ENCODE measurements at regions not wholly inside any gene's neighbourhood (a gene's known extent, or its start where the extent isn't known, plus 50 kb on each side); places are given as distances from the start of the nearest gene placed in this dataset.

DNA sequence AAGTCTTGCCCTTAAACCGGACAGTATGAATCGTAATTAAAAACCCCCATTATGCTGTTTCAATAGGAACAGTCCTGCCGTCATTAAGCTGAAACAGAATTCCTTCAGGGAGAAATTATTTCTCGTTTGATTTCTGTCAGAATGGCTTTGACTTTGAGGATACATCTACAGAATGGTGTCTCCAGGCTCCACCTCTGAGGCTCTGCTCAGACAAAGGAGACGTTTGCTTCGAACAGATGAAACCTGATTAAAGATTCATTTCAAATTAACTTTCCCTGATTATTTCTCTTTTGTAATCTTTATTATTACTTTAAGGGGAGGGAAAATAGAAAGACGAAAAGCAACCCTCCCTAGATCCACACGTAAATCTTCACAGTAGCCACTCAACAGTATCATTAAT lies 106.9 kb downstream of the TMEM114 start:
- CTCF ChIA-PET (ENCODE audit: partially characterized antibody), result interaction anchor here (1.0 to 2.6 kb wide), 3 partner anchors 11 to 288 kb away, joined by 3 to 11 read pairs (median 5); no protein-coding TSS in a partner anchor
- no peaks in the 10 kb centered on the region for H3K9me3 ChIP-seq (ENCODE audit: insufficient read depth in 2 of 2, low read depth in 1 of 2, low read length in 1 of 2)
- H3K56ac ChIP-seq (replicated peaks; ENCODE audit: insufficient read length, low read depth, low read length), result no peak overlapping the region
- DNase-seq (ENCODE audit: low read depth in 1 of 2, low spot score in 2 of 2) (no peak), FAIRE-seq (no peak)
- no peaks in the 10 kb centered on the region for H3K79me2 ChIP-seq (ENCODE audit: control insufficient read depth in 1 of 2, insufficient read depth in 2 of 2, low read length in 2 of 2)
- H4K91ac ChIP-seq (replicated peaks; ENCODE audit: insufficient read length, low read length), result no peak overlapping the region
- 80% methylated on average over 8 of the region's 8 CpGs; no CpG with 5 or more reads in 1 of the 2 experiments for WGBS, 2 experiments (ENCODE audit: extremely low coverage in 1 of 2, insufficient coverage in 1 of 2, insufficient read length in 1 of 2, insufficient replicate concordance in 2 of 2, low coverage in 1 of 2, low lambda C conversion rate in 2 of 2, missing lambda C conversion rate in 1 of 2)
- no peaks in the 10 kb centered on the region for H3K4me1 ChIP-seq (replicated peaks in 1 of 4; ENCODE audit: control insufficient read depth in 3 of 4, insufficient read depth in 4 of 4, low read length in 3 of 4)
- no peak overlapping the region for H2BK5ac ChIP-seq (ENCODE audit: low read depth, low read length)
- H3K18ac ChIP-seq (ENCODE audit: extremely low read depth, low read length), result no peak overlapping the region
- H3K36me3 ChIP-seq (ENCODE audit: control insufficient read depth in 2 of 4, insufficient read depth in 4 of 4, low read length in 3 of 4), result no peaks in the 10 kb centered on the region
- peaks cover 0 to 3% of the 10 kb centered on the region in 2 experiments for H4K20me1 ChIP-seq (replicated peaks in 1 of 2; ENCODE audit: control insufficient read depth in 1 of 2, insufficient read depth in 2 of 2, low read length in 2 of 2)
- H3K23ac ChIP-seq (ENCODE audit: insufficient read length), result no peak overlapping the region
- no peak overlapping the region for H3K4me2 ChIP-seq (ENCODE audit: insufficient read depth in 1 of 2, low read depth in 2 of 2, low read length in 2 of 2)
- POLR2A ChIA-PET (ENCODE audit: partially characterized antibody), result no interaction called here
- no peak overlapping the region for H2BK15ac ChIP-seq (ENCODE audit: low read length)
- H3K4ac ChIP-seq (replicated peaks; ENCODE audit: insufficient read length, low read depth, low read length), result no peak overlapping the region
- H4K8ac ChIP-seq (ENCODE audit: extremely low read depth, insufficient read depth, low read length), result no peak overlapping the region
- no peak overlapping the region for H3K27ac ChIP-seq (ENCODE audit: low read depth, low read length)
- no peaks in the 10 kb centered on the region for H3K79me1 ChIP-seq (ENCODE audit: low read depth, low read length)
- H2BK120ac ChIP-seq (replicated peaks; ENCODE audit: low read depth, low read length), result no peak overlapping the region
- no peak overlapping the region for H4K5ac ChIP-seq (ENCODE audit: insufficient read length, low read depth, low read length)
- peaks cover 0 to 30% (median 14%) of the 10 kb centered on the region in 4 experiments; a peak in 6 of 7 replicates for H3K27me3 ChIP-seq (replicated peaks in 1 of 4; ENCODE audit: control insufficient read depth in 3 of 4, extremely low read depth in 1 of 4, insufficient read depth in 3 of 4, low read length in 3 of 4)
- no peak overlapping the region for H3K4me3 ChIP-seq (ENCODE audit: extremely low read depth in 1 of 4, insufficient read depth in 2 of 4, low read depth in 3 of 4, low read length in 4 of 4)
- no peak overlapping the region for H3K14ac ChIP-seq (ENCODE audit: insufficient read length)
- no peak overlapping the region for H2BK20ac ChIP-seq (ENCODE audit: low read length)
- H2AK5ac ChIP-seq (ENCODE audit: low read depth, low read length), result no peak overlapping the region
- H2BK12ac ChIP-seq (ENCODE audit: low read depth, low read length), result no peak overlapping the region
- no peaks in the 10 kb centered on the region for H3K23me2 ChIP-seq (ENCODE audit: low read depth, low read length)
- no peak overlapping the region for H2AFZ ChIP-seq (ENCODE audit: low read length)
- H3K9ac ChIP-seq (replicated peaks in 1 of 4; ENCODE audit: extremely low read depth in 1 of 4, low read depth in 3 of 4, low read length in 3 of 4), result no peak overlapping the region
- TF ChIP-seq SUZ12 (IDR thresholded peaks at IDR 0.05; ENCODE audit: low read length) (no peak), GABPA (IDR thresholded peaks at IDR 0.05; ENCODE audit: borderline replicate concordance, insufficient read depth, low read length) (no peak), SIRT6 (IDR thresholded peaks at IDR 0.05; ENCODE audit: low read length) (no peak), TBP (IDR thresholded peaks at IDR 0.05; ENCODE audit: low read depth, low read length) (no peak), ZNF274 (IDR thresholded peaks at IDR 0.05; ENCODE audit: borderline replicate concordance, extremely low read depth, low read length) (no peak), BACH1 (IDR thresholded peaks at IDR 0.05; ENCODE audit: low read length) (no peak), KDM1A (IDR thresholded peaks at IDR 0.05; ENCODE audit: borderline replicate concordance, low read length) (no peak), BRCA1 (IDR thresholded peaks at IDR 0.05; ENCODE audit: low read depth, low read length) (no peak), RBBP5 (IDR thresholded peaks at IDR 0.05; ENCODE audit: borderline replicate concordance, low read depth, low read length) (no peak), RXRA (IDR thresholded peaks at IDR 0.05; ENCODE audit: insufficient read depth, low read depth, low read length) (no peak), CTBP2 (IDR thresholded peaks at IDR 0.05; ENCODE audit: borderline replicate concordance, insufficient read depth, insufficient read length, low read length) (no peak)
